ENCODE measurements at regions not wholly inside any gene's neighbourhood (a gene's known extent, or its start where the extent isn't known, plus 50 kb on each side); places are given as distances from the start of the nearest gene placed in this dataset.

DNA sequence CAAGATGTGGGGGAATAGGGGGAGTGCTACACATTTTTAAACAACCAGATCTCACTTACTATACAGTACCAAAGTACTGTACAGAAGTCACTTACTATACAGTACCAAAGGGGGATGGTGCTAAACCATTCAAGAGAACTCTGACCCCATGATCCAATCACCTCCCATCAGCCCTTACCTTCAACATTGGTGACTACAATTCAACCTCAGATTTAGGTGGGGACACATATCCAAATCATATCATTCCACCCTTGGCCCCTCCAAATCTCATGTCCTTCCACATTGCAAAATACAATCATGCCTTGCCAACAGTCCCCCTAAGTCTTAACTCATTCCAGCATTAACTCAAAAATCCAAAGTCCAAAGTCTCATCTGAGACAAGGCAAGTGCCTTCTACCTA is 49.9 kb upstream of the CD2AP start:
- Mint-ChIP-seq H3K9me3 (peaks cover 31% of the 10 kb centered on the region), H3K4me3 (no peak overlapping the region), H3K4me1 (no peaks in the 10 kb centered on the region)

More for the DNA sequence above, 49.9 kb upstream of the CD2AP start:
- Histone ChIP-seq H3K4me3 (ENCODE audit: low read length) (no peak overlapping the region), H3K9ac (ENCODE audit: extremely low read depth, low read length, poor library complexity, severe bottlenecking) (no peak overlapping the region), H3K36me3 (ENCODE audit: control insufficient read depth, insufficient read depth, low read length) (no peaks in the 10 kb centered on the region), H3K27me3 (ENCODE audit: control insufficient read depth, insufficient read depth, low read length, poor library complexity, severe bottlenecking) (no peaks in the 10 kb centered on the region), H3K4me1 (ENCODE audit: control insufficient read depth, insufficient read depth, low read length) (no peaks in the 10 kb centered on the region), H3K9me3 (ENCODE audit: control insufficient read depth, low read length) (no peaks in the 10 kb centered on the region), H3K27ac (ENCODE audit: low read depth, low read length) (no peak overlapping the region)
- Mint-ChIP-seq H3K27me3 (ENCODE audit: insufficient read depth) (no peaks in the 10 kb centered on the region), H3K36me3 (ENCODE audit: low read depth) (no peaks in the 10 kb centered on the region), H3K27ac (no peak overlapping the region)
- no peak for DNase-seq
- TF ChIP-seq, protein P1, sequence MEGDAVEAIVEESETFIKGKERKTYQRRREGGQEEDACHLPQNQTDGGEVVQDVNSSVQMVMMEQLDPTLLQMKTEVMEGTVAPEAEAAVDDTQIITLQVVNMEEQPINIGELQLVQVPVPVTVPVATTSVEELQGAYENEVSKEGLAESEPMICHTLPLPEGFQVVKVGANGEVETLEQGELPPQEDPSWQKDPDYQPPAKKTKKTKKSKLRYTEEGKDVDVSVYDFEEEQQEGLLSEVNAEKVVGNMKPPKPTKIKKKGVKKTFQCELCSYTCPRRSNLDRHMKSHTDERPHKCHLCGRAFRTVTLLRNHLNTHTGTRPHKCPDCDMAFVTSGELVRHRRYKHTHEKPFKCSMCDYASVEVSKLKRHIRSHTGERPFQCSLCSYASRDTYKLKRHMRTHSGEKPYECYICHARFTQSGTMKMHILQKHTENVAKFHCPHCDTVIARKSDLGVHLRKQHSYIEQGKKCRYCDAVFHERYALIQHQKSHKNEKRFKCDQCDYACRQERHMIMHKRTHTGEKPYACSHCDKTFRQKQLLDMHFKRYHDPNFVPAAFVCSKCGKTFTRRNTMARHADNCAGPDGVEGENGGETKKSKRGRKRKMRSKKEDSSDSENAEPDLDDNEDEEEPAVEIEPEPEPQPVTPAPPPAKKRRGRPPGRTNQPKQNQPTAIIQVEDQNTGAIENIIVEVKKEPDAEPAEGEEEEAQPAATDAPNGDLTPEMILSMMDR (conservative IDR thresholded peaks at IDR 0.05), result no peak
